HK-2 (cell line): ENCODE measurements at regions not wholly inside any gene's neighbourhood (a gene's known extent, or its start where the extent isn't known, plus 50 kb on each side); places are given as distances from the start of the nearest gene placed in this dataset.
"Not testable (repeated sequence)": the region's sequence is repeated elsewhere in the genome, so short reads cannot be mapped to it uniquely, and the experiment has no call there.

Experiments
- DNase-seq: peaks from one replicate; pipeline ENCODE4 v3.0.0-alpha.2; 2018; ENCODE audit not compliant: unreplicated experiment

DNA sequence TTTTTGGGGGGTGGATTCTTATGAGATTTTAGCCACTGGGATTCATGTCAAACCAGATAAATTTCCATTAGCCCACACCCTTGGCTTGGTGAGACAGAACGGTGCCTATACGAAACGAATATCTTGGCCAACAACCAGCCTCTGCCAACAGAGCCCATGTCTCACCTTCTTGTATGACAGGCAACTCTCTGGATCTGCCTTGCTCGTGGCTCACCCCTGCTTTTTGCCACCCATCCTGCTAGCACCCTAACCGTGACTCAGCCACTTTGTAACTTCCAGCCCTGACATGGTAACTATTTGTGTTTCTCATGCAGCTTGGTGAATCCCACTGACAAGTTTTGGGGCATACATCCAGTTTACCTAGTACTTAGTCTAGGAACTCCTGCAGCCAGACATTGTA is 457.0 kb downstream of the SPATA31D1 start:
- no peak for DNase-seq

DNA sequence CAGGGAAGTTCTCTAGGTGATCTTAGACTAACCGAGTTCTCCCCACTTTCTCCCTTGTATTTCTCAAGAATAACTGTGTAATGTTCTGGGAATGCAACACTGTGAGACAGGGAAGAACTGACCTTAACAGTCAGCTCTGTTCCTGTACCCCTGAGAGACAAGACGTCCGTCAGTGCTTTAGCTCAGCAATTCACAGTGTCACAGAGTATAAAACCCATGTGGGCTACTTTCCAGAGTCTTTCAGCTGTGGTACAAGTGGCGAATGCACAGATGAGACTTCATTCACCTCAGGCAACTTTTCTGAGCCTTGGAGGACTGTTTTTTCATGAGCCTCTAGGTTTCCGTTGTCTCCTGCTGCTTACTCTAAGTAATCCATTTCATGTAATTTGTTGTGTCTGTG is 458.8 kb downstream of the SPATA31D1 start:
- DNase-seq, result no peak

- DNase-seq, result no peak
These were observed 461.4 kb downstream of the SPATA31D1 start for GRCh38 chr9:82449986-82450385.

DNA sequence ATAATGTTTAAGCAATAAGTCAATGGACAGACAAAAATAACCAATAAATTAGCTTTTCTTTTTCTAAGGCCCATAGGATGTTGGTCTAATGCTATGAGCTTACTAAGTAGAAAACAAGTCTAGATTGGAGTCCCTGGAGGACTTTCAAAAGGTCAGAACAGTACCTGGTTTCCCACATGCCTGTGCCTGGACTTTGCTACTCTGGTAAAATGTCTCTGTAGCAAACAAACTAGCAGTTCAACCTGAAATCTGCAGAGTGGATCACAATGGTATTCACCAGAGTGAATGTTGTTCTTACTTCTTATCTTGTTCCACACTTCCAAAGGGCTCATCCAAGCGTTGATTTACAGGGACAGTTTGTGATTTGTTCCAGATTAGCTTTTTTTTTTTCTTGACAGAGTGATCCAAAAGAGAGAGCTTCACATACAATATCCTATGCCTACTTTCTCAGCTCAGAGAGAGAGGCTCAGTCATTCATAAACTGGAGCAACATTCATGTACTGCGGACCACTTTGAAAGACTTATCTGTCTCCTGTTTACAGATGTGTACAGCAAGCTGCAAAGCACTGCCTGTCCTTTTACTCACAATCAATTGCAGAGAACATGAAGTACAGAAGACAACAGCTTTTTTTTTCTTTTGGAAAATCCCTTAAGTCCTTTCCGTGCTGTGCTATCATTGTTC is 466.1 kb downstream of the SPATA31D1 start:
- DNase-seq, result no peak

DNA sequence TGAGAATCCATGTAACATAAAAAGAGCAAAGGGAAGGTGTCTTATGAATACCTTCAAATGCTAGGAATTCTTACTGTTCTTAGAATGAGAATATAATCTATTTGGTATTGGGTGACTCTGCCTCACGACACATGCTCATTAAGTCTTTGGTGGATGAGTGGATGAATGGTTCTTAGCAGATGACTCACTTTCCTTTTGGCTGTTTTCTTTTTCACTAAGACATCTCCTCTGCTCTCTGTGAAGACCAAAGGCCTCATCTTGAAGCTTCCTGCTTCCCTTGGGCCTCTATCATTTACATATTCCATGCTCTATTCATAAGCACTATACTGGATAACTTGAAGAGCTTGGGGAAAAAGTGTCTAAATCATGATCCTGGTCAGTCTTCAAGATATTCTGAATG is 468.1 kb downstream of the SPATA31D1 start:
- no peak for DNase-seq

- DNase-seq, result no peak
These were observed 468.7 kb downstream of the SPATA31D1 start for GRCh38 chr9:82457298-82457697.

DNA sequence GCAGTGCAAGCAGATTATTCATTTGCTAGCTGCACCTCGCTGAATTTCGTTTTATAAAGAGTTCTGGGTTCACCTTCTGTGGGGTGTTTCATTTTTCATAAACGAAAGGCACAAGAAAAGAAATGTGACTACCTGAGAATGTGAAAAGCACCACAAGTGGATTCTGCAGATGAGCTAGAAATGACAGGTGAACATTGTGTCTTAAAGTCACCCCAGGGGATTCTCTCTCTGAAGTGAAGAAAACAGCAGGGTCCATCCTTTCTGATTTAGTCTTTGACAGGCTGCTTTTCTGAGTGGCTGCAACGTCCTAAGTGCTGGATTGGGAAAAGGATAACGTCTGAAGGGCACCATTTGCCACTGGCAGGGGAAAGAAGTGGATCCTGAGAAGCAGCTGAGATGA is 469.3 kb downstream of the SPATA31D1 start:
- DNase-seq, result no peak

GRCh38 chr9:82458296-82458695 is 469.7 kb downstream of the SPATA31D1 start:
- no peak for DNase-seq

DNA sequence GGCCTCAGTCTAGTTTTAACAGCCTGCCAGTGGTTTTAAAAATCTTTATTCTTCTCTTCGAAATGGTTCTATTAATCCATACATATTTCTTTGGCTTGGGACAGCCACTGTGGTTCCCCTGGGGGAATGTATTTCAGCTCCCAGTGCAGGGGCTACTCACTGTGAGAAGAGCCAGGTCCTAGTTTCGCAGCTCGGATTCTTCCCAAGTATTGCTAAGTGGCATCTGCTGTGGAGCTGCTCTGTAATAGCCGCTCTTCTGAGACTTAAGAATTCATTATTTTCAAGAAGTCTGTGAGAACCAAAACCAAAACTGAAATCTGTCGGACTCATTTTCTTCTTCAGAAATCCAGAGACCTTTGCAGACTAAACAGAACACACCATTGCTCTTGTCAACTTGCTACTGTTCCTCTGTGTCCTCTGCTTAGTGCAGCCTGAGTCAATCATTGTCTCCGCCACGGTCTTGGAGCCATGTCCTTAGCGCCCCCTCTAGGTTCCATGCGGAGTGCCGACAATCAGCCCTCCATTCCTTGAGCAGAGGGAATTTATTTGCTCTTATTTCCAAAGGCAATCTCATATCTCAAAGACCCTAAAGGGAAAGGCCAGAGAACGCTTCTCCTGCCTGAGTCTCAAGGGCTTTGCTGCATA is 478.2 kb downstream of the SPATA31D1 start:
- DNase-seq, result no peak

DNA sequence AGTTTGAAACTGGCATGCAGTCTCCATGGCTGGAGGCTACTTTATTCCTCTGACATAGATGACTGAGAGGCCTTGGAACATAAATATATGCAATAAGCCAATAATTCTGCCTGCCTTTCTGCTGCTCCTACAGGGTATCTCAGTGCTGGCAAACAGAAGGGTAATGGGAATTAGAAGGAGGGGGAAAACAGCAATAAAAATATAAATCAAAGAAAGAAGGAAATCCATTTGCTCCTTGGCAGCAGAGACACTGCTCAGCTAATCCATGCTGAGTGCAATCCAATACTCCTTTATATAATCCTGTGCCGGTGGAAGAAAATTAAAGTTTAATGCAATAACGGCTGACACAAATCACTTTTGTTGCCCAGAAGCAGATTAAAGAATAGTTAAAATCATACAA is 478.9 kb downstream of the SPATA31D1 start:
- DNase-seq, result no peak

DNA sequence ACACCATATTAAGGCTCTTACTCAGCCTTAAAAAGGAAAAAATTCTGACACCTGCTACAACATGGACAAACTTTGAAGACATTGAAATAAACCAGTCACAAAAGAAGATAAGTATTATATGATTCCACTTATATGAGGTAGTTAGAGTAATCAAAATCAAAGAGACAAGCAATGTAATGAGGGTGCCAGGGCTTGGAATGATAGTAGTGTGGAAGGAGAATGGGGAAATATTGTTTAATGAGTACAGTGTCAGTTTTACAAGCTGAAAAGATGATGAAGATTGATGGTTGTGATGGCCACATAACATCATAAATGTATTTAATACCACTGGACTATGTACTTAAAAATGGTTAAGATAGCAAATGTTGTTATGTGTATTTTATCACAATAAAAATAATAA is 485.7 kb downstream of the SPATA31D1 start:
- no peak for DNase-seq

DNA sequence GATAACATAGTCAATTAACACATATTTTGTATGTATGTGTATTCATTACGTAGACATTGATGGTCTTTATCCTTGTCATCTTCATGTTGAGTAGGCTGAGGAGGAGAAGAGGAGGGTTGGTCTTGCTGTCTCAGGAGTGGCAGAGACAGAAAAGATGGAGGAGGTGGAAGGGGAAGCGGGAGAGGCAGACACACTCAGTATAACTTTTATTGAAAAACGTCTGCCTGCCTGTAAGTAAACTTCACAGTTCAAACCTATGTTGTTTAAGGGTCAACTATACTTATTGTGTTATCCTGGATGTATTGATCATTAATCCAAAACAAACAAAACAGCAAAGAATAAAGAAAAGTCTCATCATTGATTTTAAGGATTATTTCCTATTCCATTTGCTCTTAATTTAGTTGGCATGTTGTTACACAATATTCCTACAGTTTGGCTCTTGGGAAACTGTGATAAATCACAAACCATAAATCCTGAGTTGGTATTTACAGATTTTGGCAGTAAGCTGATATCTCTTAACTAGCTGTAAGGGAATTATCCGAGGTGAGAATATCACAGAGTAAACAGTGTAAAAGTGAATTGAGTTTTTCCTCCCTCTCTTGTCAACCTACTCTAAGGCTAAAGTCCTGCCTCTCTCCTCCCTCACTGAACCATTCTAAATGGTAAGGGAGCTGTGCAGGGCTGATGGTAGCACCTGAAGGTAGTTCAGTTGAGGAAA is 487.2 kb downstream of the SPATA31D1 start:
- DNase-seq, result no peak

DNA sequence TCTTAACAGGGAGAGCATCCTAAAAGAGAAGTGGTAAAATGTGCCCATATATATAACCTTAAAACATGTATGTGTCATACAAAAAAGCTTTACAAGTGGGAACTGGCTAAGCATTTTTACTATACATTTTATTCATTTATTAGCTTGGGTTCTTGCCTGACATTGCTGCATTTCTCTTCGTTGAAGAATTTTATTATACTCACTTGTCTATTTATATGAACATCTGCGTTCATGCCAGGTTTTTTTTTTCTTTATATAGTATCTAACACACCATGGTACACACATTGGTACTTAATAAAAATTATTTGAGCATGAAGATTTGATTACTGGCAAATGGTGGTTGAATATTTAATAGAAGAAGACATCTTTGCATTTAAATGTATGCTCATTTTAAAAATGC is 492.3 kb downstream of the SPATA31D1 start:
- DNase-seq, result no peak

DNA sequence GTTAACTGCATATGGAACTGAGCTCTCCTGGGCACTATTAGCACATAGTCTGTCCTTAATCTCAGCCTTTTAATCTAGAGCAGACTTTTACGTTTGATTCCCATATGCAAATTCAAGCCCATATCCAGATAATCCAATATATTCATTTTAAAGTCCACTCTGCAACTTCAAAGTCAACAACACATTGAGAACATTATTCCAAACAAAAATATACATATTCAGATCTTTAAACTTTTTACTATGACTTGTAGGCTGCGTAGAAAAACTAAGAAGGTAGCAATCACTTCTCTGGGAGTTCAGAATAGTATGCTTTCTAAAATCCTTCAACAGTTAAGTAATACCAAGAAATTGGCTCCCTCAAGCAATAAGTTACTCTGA is 499.4 kb downstream of the SPATA31D1 start:
- no peak for DNase-seq

GRCh38 chr9:82488313-82489200 is 500.0 kb downstream of the SPATA31D1 start:
- no peak for DNase-seq

GRCh38 chr9:82489201-82489821 is 500.7 kb downstream of the SPATA31D1 start:
- DNase-seq, result no peak

- no peak for DNase-seq
These were observed 501.5 kb downstream of the SPATA31D1 start for GRCh38 chr9:82490019-82490499.

- DNase-seq, result not testable (repeated sequence)
These were observed 502.2 kb downstream of the SPATA31D1 start for GRCh38 chr9:82490821-82491220.

GRCh38 chr9:82491604-82492003 is 503.0 kb downstream of the SPATA31D1 start:
- DNase-seq, result no peak

GRCh38 chr9:82492274-82492673 is 503.7 kb downstream of the SPATA31D1 start:
- DNase-seq, result no peak
